Upper lobe of left lung (tissue), 4 donors: ENCODE measurements at regions not wholly inside any gene's neighbourhood (a gene's known extent, or its start where the extent isn't known, plus 50 kb on each side); places are given as distances from the start of the nearest gene placed in this dataset.
"Not testable (repeated sequence)": the region's sequence is repeated elsewhere in the genome, so short reads cannot be mapped to it uniquely, and the experiment has no call there.

Experiments
- CTCF ChIP-seq, 6 experiments: fragments of 450-650 bp in 4 of 6; fragments of 200-600 bp in 2 of 6; sonication (generic) in 2 of 6; IDR thresholded peaks; one replicate each; pipeline ENCODE4 v1.5.1; 2016 to 2019; ENCODE audit warnings: antibody characterized with exemption in 6 of 6
- EP300 ChIP-seq, 4 donors: sonication (generic); formaldehyde crosslinking; IDR thresholded peaks; one replicate each; pipeline ENCODE4 v1.5.1; 2017; ENCODE audit warnings: antibody characterized with exemption in 4 of 4, control low read depth in 2 of 4
- POLR2A ChIP-seq, 4 donors: fragments of 450-650 bp; IDR thresholded peaks; one replicate each; pipeline ENCODE4 v1.5.1; 2016 to 2017; ENCODE audit warnings: antibody characterized with exemption in 4 of 4, mild to moderate bottlenecking in 2 of 4
- POLR2AphosphoS5 ChIP-seq, 2 donors: sonication (generic); formaldehyde crosslinking; IDR thresholded peaks; one replicate each; pipeline ENCODE4 v1.5.1; 2017; ENCODE audit warnings: antibody characterized with exemption in 2 of 2

- not testable (repeated sequence) for TF ChIP-seq CTCF, EP300, POLR2AphosphoS5, POLR2A (IDR thresholded peaks at IDR 0.05)
Measured at GRCh38 chr20:5453316-5453715, 136.6 kb upstream of the PROKR2 start.
